MM.1S (cell line): ENCODE measurements at regions not wholly inside any gene's neighbourhood (a gene's known extent, or its start where the extent isn't known, plus 50 kb on each side); places are given as distances from the start of the nearest gene placed in this dataset.

ENCODE experiments used
- DNase-seq: peaks from one replicate; pipeline ENCODE4 v3.0.0-alpha.2; 2015
- H2AFZ ChIP-seq: fragments of 300-600 bp; sonication (generic); 2 replicates; pipeline ENCODE4 v1.6.0; 2016; ENCODE audit warnings: antibody characterized with exemption, low read length
- H3F3A ChIP-seq: fragments of 300-600 bp; sonication (generic); 2 replicates; pipeline ENCODE4 v1.6.1; 2016; ENCODE audit warnings: mild to moderate bottlenecking, antibody characterized with exemption, low read length, moderate library complexity, mixed read lengths; ENCODE audit not compliant: insufficient read depth
- H3K27ac ChIP-seq: fragments of 300-600 bp; sonication (generic); 2 replicates; pipeline ENCODE4 v1.5.1; 2016; ENCODE audit warnings: mild to moderate bottlenecking, low read length
- H3K27me3 ChIP-seq: fragments of 300-600 bp; sonication (generic); replicated peaks from 2 replicates; pipeline ENCODE4 v1.6.0; 2016; ENCODE audit warnings: low read length; ENCODE audit not compliant: insufficient read depth
- H3K36me3 ChIP-seq: fragments of 300-600 bp; sonication (generic); replicated peaks from 2 replicates; pipeline ENCODE4 v1.6.1; 2016; ENCODE audit warnings: mild to moderate bottlenecking, low read length, mixed read lengths; ENCODE audit not compliant: insufficient read depth
- H3K4me1 ChIP-seq: fragments of 300-600 bp; sonication (generic); 2 replicates; pipeline ENCODE4 v1.6.1; 2016; ENCODE audit warnings: low read length, mixed read lengths
- H3K4me2 ChIP-seq: fragments of 300-600 bp; sonication (generic); 2 replicates; pipeline ENCODE4 v1.6.0; 2016; ENCODE audit warnings: low read depth, low read length
- H3K4me3 ChIP-seq: fragments of 300-600 bp; sonication (generic); 2 replicates; pipeline ENCODE4 v1.5.1; 2016; ENCODE audit warnings: low read length, mixed read lengths
- H3K79me2 ChIP-seq: fragments of 300-600 bp; sonication (generic); 2 replicates; pipeline ENCODE4 v1.6.1; 2016; ENCODE audit warnings: mixed run types, low read length, mixed read lengths
- H3K9ac ChIP-seq: fragments of 300-600 bp; sonication (generic); 2 replicates; pipeline ENCODE4 v1.6.1; 2016; ENCODE audit warnings: low read length, mixed read lengths
- H3K9me2 ChIP-seq: fragments of 300-600 bp; sonication (generic); replicated peaks from 2 replicates; pipeline ENCODE4 v1.6.1; 2016; ENCODE audit warnings: mild to moderate bottlenecking, low read length, mixed read lengths; ENCODE audit not compliant: insufficient read depth
- H3K9me3 ChIP-seq: fragments of 300-600 bp; sonication (generic); replicated peaks from 2 replicates; pipeline ENCODE4 v1.6.1; 2016; ENCODE audit warnings: mild to moderate bottlenecking, low read length, mixed read lengths; ENCODE audit not compliant: insufficient read depth
- H4K20me1 ChIP-seq: fragments of 300-600 bp; sonication (generic); 2 replicates; pipeline ENCODE4 v1.6.1; 2016; ENCODE audit warnings: mild to moderate bottlenecking, low read length, moderate library complexity, mixed read lengths; ENCODE audit not compliant: insufficient read depth
- CTCF ChIP-seq: fragments of 300-600 bp; sonication (generic); IDR thresholded peaks from 2 replicates; pipeline ENCODE4 v1.5.1; 2016; ENCODE audit warnings: antibody characterized with exemption, low read length, mixed read lengths
- EZH2 ChIP-seq: fragments of 300-600 bp; sonication (generic); optimal IDR thresholded peaks from 2 replicates; pipeline ENCODE3; 2017; ENCODE audit warnings: low read depth, mild to moderate bottlenecking, antibody characterized with exemption, low read length, mixed read lengths
- EZH2phosphoT487 ChIP-seq: fragments of 300-600 bp; sonication (generic); IDR thresholded peaks from 2 replicates; pipeline ENCODE4 v1.6.1; 2018; ENCODE audit warnings: antibody characterized with exemption, low read length

DNA sequence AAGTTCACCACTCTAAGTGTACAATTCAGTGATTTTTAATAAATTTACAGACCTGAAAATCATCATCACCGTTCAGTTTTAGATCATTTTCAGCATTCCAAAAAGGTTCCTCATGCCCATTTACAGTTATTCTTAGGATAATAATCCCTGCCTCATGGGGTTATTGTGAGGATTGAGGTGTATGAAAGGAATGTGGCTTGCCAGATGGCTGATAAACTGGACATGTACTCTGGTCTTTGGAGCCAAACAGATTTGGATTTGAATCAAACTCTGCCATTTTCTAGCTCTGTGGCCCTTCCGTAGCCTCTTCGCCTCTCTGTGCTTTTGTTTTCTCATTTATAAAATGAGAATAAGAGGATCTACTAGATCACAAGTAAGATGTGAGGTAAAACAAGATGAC is 53.9 kb upstream of the GPRC5B start:
- Histone ChIP-seq H3K4me3 (no peak overlapping the region), H3K79me2 (no peaks in the 10 kb centered on the region), H3K4me1 (no peaks in the 10 kb centered on the region), H3K9ac (no peak overlapping the region), H3K4me2 (no peak overlapping the region), H4K20me1 (no peaks in the 10 kb centered on the region), H3K27me3 (no peaks in the 10 kb centered on the region), H3K9me2 (no peaks in the 10 kb centered on the region), H3K9me3 (no peaks in the 10 kb centered on the region), H2AFZ (no peak overlapping the region), H3K36me3 (no peaks in the 10 kb centered on the region), H3F3A (no peaks in the 10 kb centered on the region), H3K27ac (no peak overlapping the region)
- TF ChIP-seq CTCF, result no peak
- no peak for DNase-seq

GRCh38 chr16:19936441-19936840 is 51.8 kb upstream of the GPRC5B start:
- H3K4me1 ChIP-seq, result no peaks in the 10 kb centered on the region
- TF ChIP-seq EZH2 (no peak), EZH2phosphoT487 (no peak), CTCF (no peak)
- no peaks in the 10 kb centered on the region for H3K9me2 ChIP-seq
- no peak overlapping the region for H2AFZ ChIP-seq
- H4K20me1 ChIP-seq, result no peaks in the 10 kb centered on the region
- H3K9me3 ChIP-seq, result no peaks in the 10 kb centered on the region
- H3K9ac ChIP-seq, result no peak overlapping the region
- DNase-seq, result no peak
- no peaks in the 10 kb centered on the region for H3F3A ChIP-seq
- H3K27ac ChIP-seq, result no peak overlapping the region
- H3K4me2 ChIP-seq, result no peak overlapping the region
- no peaks in the 10 kb centered on the region for H3K27me3 ChIP-seq
- no peaks in the 10 kb centered on the region for H3K36me3 ChIP-seq
- H3K79me2 ChIP-seq, result no peaks in the 10 kb centered on the region
- no peak overlapping the region for H3K4me3 ChIP-seq

GRCh38 chr16:19935694-19936093 is 51.0 kb upstream of the GPRC5B start:
- Histone ChIP-seq H3K27me3 (no peaks in the 10 kb centered on the region), H3K9me3 (no peaks in the 10 kb centered on the region), H3K9me2 (no peaks in the 10 kb centered on the region), H3K79me2 (no peaks in the 10 kb centered on the region), H3F3A (no peaks in the 10 kb centered on the region), H2AFZ (no peak overlapping the region), H3K4me1 (no peaks in the 10 kb centered on the region), H3K27ac (no peak overlapping the region), H3K4me3 (no peak overlapping the region), H3K9ac (no peak overlapping the region), H3K4me2 (no peak overlapping the region), H3K36me3 (no peaks in the 10 kb centered on the region), H4K20me1 (no peaks in the 10 kb centered on the region)
- TF ChIP-seq CTCF (no peak), EZH2phosphoT487 (no peak), EZH2 (no peak)
- no peak for DNase-seq
